Gastroesophageal sphincter (tissue), 4 donors: ENCODE measurements at regions not wholly inside any gene's neighbourhood (a gene's known extent, or its start where the extent isn't known, plus 50 kb on each side); places are given as distances from the start of the nearest gene placed in this dataset.
"Not testable (repeated sequence)": the region's sequence is repeated elsewhere in the genome, so short reads cannot be mapped to it uniquely, and the experiment has no call there.

Source experiments
- ATAC-seq: fragments of 150-250 bp; one replicate; pipeline ENCODE4 v1.9.1; 2016; ENCODE audit warnings: mild to moderate bottlenecking, moderate library complexity
- H3K27ac ChIP-seq, 4 donors: fragments of 200-600 bp; sonication (generic) in 3 of 4; 1 replicate in 3 of 4; 2 replicates in 1 of 4; pipeline ENCODE4 v1.5.1; 2016 to 2019
- H3K27me3 ChIP-seq: fragments of 200-600 bp; sonication (generic); one replicate; pipeline ENCODE4 v1.5.1; 2019
- H3K36me3 ChIP-seq, 2 donors: fragments of 200-600 bp; sonication (generic); one replicate each; pipeline ENCODE4 v1.5.1; 2019; ENCODE audit warnings: control low read depth in 1 of 2
- H3K4me1 ChIP-seq, 3 donors: fragments of 200-600 bp; sonication (generic); 1 replicate in 2 of 3; 2 replicates in 1 of 3; pipeline ENCODE4 v1.5.1; 2016 to 2019; ENCODE audit warnings: control low read depth in 2 of 3
- H3K4me3 ChIP-seq, 2 donors: fragments of 200-600 bp; sonication (generic); one replicate each; pipeline ENCODE4 v1.5.1; 2019; ENCODE audit warnings: mild to moderate bottlenecking in 1 of 2, moderate library complexity in 1 of 2
- H3K9me3 ChIP-seq, 3 donors: fragments of 200-600 bp; sonication (generic); one replicate each; pipeline ENCODE4 v1.5.1; 2017 to 2019; ENCODE audit warnings: control low read depth in 2 of 3
- CTCF ChIP-seq, 4 experiments: fragments of 200-600 bp in 2 of 4; fragments of 450-650 bp in 2 of 4; sonication (generic) in 1 of 4; IDR thresholded peaks; one replicate each; pipeline ENCODE4 v1.5.1; 2017 to 2019; ENCODE audit warnings: antibody characterized with exemption in 4 of 4, mild to moderate bottlenecking in 2 of 4, moderate library complexity in 2 of 4
- EP300 ChIP-seq: sonication (generic); formaldehyde crosslinking; IDR thresholded peaks from one replicate; pipeline ENCODE4 v1.6.1; 2017; ENCODE audit warnings: antibody characterized with exemption, mild to moderate bottlenecking
- POLR2A ChIP-seq, 2 donors: fragments of 450-650 bp; IDR thresholded peaks; one replicate each; pipeline ENCODE4 v1.6.1; 2017; ENCODE audit warnings: antibody characterized with exemption in 2 of 2, mild to moderate bottlenecking in 2 of 2, moderate library complexity in 1 of 2
- POLR2AphosphoS5 ChIP-seq: sonication (generic); formaldehyde crosslinking; IDR thresholded peaks from one replicate; pipeline ENCODE4 v1.6.1; 2017; ENCODE audit warnings: antibody characterized with exemption
- WGBS, 2 donors: methylation state at CpG; one replicate each; pipeline ENCODE4 v1.1.5; 2018; ENCODE audit warnings: low coverage in 1 of 2; 5-methylcytosine and 5-hydroxymethylcytosine counted together

DNA sequence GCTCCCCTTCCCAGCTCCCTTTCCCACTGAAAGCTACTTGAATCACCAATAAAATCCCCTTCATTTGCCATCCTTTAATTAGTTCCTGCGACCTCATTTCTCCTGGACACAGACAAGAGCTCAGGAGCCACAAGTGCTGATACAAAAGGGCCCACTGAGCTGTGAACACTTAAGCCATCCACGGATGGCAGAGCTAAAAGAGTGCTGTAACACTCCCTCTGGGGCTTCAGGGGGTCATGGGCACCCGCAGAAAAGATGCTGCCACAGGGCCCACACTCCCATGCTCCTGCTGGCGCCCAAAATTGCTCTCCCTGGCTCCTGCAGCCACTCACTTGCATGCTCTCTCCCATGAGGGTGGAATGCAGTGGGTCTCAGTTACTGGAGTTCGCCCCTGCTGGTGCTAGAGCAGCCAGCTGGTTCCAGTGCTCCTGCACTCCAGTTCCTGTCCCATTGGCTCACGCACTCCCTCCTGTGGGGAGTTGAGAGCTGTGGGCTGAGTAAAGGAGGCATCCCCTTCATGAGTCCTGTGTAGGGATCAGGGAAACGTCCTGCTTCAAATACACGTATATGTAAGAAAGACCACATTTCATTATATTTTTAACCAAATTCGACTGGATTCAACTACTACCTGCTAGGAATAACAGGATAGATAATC, 1291.0 kb downstream of the ARAP2 start:
- peaks cover 0 to 10% (median 0%) of the 10 kb centered on the region in 3 donors for H3K9me3 ChIP-seq
- no peak overlapping the region for H3K27ac ChIP-seq
- H3K4me3 ChIP-seq: no peak overlapping the region
- no peaks in the 10 kb centered on the region for H3K36me3 ChIP-seq
- no peak for ATAC-seq
- TF ChIP-seq CTCF (IDR thresholded peaks at IDR 0.05) (no peak), POLR2AphosphoS5 (no peak), EP300 (no peak), POLR2A (IDR thresholded peaks at IDR 0.05) (no peak)
- H3K4me1 ChIP-seq: no peaks in the 10 kb centered on the region
- WGBS, 2 donors: 83 to 93% methylated on average over 4 to 7 of the region's 9 CpGs
- H3K27me3 ChIP-seq: no peaks in the 10 kb centered on the region

- ATAC-seq: no peak
- Histone ChIP-seq H3K4me3 (no peak overlapping the region), H3K27me3 (no peaks in the 10 kb centered on the region), H3K4me1 (no peaks in the 10 kb centered on the region), H3K36me3 (no peaks in the 10 kb centered on the region), H3K9me3 (no peaks in the 10 kb centered on the region), H3K27ac (no peak overlapping the region)
- no peak for TF ChIP-seq POLR2AphosphoS5
- no peak for TF ChIP-seq POLR2A (IDR thresholded peaks at IDR 0.05)
- TF ChIP-seq EP300: no peak
- TF ChIP-seq CTCF (IDR thresholded peaks at IDR 0.05): no peak
- WGBS, 2 donors: 36 to 46% methylated on average over 2 of the region's 2 CpGs
These were observed 1279.7 kb downstream of the ARAP2 start for GRCh38 chr4:34964613-34965012.

GRCh38 chr4:34972189-34972588, 1272.1 kb downstream of the ARAP2 start:
- no peak overlapping the region for H3K4me3 ChIP-seq
- TF ChIP-seq EP300 (no peak), POLR2AphosphoS5 (no peak), CTCF (IDR thresholded peaks at IDR 0.05) (no peak), POLR2A (IDR thresholded peaks at IDR 0.05) (no peak)
- no peaks in the 10 kb centered on the region for H3K4me1 ChIP-seq
- H3K27ac ChIP-seq: no peak overlapping the region
- H3K36me3 ChIP-seq: no peaks in the 10 kb centered on the region
- H3K9me3 ChIP-seq: no peaks in the 10 kb centered on the region
- no peaks in the 10 kb centered on the region for H3K27me3 ChIP-seq
- no peak for ATAC-seq
- 86% methylated on average over 3 of the region's 3 CpGs; no CpG with 5 or more reads in 1 of the 2 donors for WGBS, 2 donors

DNA sequence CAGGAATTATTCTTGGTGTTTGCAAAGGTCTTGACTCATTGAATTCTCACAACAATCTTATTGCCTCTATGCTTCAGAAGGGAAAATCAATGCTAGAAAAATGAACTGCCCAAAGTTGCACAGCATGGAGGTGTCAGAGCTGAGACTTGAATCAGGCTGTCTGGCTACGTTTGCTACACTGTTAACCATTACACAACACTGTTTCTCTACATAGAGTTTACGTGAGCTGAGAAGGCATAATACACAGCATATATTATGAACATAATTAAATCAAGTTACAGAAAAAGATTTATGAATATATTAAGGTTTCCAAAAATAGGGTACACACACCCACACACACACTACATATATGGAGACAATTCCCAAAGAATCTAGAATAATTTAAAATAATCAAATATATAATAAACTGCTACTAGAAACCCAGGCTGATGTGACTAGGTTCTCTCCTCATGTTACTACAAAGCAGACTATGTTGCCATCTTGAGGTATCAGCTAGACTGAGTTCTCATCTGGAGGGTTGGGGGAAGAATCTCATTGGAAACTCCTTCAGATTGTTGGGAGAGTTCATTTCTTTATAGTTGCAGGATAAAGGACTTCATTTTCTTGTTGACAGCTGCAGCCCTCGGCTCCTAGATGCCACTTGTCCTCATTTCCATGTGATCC, 1270.5 kb downstream of the ARAP2 start:
- TF ChIP-seq POLR2A (IDR thresholded peaks at IDR 0.05) (no peak), CTCF (IDR thresholded peaks at IDR 0.05) (no peak), EP300 (no peak), POLR2AphosphoS5 (no peak)
- Histone ChIP-seq H3K27ac (no peak overlapping the region), H3K9me3 (no peaks in the 10 kb centered on the region), H3K36me3 (no peaks in the 10 kb centered on the region), H3K4me3 (no peak overlapping the region), H3K4me1 (no peaks in the 10 kb centered on the region), H3K27me3 (no peaks in the 10 kb centered on the region)
- ATAC-seq: no peak
- 34 to 55% methylated on average over 2 to 3 of the region's 3 CpGs for WGBS, 2 donors

- no peak for ATAC-seq
- H3K4me3 ChIP-seq: no peak overlapping the region
- no peaks in the 10 kb centered on the region for H3K9me3 ChIP-seq
- no peaks in the 10 kb centered on the region for H3K36me3 ChIP-seq
- TF ChIP-seq POLR2AphosphoS5: no peak
- TF ChIP-seq CTCF (IDR thresholded peaks at IDR 0.05): no peak
- no peak for TF ChIP-seq EP300
- no peaks in the 10 kb centered on the region for H3K27me3 ChIP-seq
- no peak overlapping the region for H3K27ac ChIP-seq
- H3K4me1 ChIP-seq: no peaks in the 10 kb centered on the region
These were observed 1270.0 kb downstream of the ARAP2 start for GRCh38 chr4:34974313-34974680.

- not testable (repeated sequence) for H3K27me3 ChIP-seq, H3K4me1 ChIP-seq, ATAC-seq, H3K9me3 ChIP-seq, H3K36me3 ChIP-seq, H3K4me3 ChIP-seq, H3K27ac ChIP-seq
- 91 to 95% methylated on average over 6 to 8 of the region's 8 CpGs for WGBS, 2 donors
These were observed 1223.1 kb downstream of the ARAP2 start for GRCh38 chr4:35021222-35021621.
